HEK293T (cell line): ENCODE measurements at regions not wholly inside any gene's neighbourhood (a gene's known extent, or its start where the extent isn't known, plus 50 kb on each side); places are given as distances from the start of the nearest gene placed in this dataset.

Experiments used
- LEF1 ChIP-seq: fragments of 450-650 bp; IDR thresholded peaks from 2 replicates; pipeline ENCODE4 v1.6.1; 2017; ENCODE audit warnings: mild to moderate bottlenecking, borderline replicate concordance
- SUZ12 ChIP-seq: fragments of 450-650 bp; IDR thresholded peaks from 2 replicates; pipeline ENCODE4 v1.6.1; 2016; ENCODE audit warnings: mild to moderate bottlenecking

DNA sequence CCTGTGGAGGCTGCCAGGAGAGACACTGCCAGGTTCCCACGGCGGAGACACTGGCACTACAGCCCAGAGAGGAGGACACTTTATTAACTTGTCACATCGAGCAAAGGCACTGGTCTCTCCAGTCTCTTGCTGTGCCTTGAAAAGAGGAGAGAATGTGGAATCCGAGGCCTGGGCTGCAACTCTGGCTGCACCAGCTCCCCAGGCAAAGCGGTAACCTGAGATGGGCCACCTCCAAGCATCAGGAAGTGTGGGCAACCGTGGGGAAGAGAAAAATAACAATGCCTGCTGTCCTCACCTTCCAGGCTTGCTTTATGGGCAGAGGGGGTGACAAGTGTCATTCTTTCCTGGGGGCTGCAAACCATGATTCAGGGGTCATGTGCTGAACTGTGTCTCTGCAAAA is 91.6 kb upstream of the RGMA start:
- no peak for TF ChIP-seq LEF1
- no peak for TF ChIP-seq SUZ12
